Gastrocnemius medialis (tissue), 4 donors: ENCODE measurements at regions not wholly inside any gene's neighbourhood (a gene's known extent, or its start where the extent isn't known, plus 50 kb on each side); places are given as distances from the start of the nearest gene placed in this dataset.

Source experiments
- POLR2A ChIP-seq, 2 donors: fragments of 450-650 bp; IDR thresholded peaks; one replicate each; pipeline ENCODE4 v1.6.1; 2017; ENCODE audit warnings: antibody characterized with exemption in 2 of 2, mild to moderate bottlenecking in 2 of 2, moderate library complexity in 2 of 2
- TF ChIP-seq, protein P1 (sequence below), 5 experiments: fragments of 450-650 bp in 3 of 5; fragments of 200-600 bp in 2 of 5; sonication (generic) in 2 of 5; IDR thresholded peaks in 4 of 5; conservative IDR thresholded peaks in 1 of 5; 1 replicate in 4 of 5; 2 replicates in 1 of 5; pipeline ENCODE4 v1.5.1; 2016 to 2019; ENCODE audit warnings: antibody characterized with exemption in 5 of 5, mild to moderate bottlenecking in 3 of 5, moderate library complexity in 3 of 5

DNA sequence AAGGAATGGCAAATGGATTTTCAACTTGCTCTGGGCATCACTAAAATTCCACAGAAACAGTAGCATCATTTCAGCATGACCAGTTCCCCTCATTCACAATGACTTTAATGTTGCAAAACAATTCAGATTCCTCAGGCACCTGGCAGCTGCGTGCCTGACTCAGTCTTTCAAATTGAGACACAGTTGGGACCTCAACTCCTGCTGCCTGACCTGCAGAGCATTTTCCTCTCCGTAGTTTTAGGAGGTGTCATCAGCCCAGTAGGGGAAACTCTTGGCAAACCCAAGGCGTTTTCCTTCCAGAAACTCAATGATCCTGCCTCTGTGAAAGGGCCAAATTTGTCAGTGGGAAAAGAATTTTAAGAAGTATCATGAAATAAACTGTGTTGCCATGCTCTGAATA, 388.9 kb downstream of the SPRY1 start:
- TF ChIP-seq, protein P1, sequence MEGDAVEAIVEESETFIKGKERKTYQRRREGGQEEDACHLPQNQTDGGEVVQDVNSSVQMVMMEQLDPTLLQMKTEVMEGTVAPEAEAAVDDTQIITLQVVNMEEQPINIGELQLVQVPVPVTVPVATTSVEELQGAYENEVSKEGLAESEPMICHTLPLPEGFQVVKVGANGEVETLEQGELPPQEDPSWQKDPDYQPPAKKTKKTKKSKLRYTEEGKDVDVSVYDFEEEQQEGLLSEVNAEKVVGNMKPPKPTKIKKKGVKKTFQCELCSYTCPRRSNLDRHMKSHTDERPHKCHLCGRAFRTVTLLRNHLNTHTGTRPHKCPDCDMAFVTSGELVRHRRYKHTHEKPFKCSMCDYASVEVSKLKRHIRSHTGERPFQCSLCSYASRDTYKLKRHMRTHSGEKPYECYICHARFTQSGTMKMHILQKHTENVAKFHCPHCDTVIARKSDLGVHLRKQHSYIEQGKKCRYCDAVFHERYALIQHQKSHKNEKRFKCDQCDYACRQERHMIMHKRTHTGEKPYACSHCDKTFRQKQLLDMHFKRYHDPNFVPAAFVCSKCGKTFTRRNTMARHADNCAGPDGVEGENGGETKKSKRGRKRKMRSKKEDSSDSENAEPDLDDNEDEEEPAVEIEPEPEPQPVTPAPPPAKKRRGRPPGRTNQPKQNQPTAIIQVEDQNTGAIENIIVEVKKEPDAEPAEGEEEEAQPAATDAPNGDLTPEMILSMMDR (IDR thresholded peaks at IDR 0.05 in 4 of 5, conservative IDR thresholded peaks at IDR 0.05 in 1 of 5): no peak
- no peak for TF ChIP-seq POLR2A (IDR thresholded peaks at IDR 0.05)
